ENCODE measurements at regions not wholly inside any gene's neighbourhood (a gene's known extent, or its start where the extent isn't known, plus 50 kb on each side); places are given as distances from the start of the nearest gene placed in this dataset.

DNA sequence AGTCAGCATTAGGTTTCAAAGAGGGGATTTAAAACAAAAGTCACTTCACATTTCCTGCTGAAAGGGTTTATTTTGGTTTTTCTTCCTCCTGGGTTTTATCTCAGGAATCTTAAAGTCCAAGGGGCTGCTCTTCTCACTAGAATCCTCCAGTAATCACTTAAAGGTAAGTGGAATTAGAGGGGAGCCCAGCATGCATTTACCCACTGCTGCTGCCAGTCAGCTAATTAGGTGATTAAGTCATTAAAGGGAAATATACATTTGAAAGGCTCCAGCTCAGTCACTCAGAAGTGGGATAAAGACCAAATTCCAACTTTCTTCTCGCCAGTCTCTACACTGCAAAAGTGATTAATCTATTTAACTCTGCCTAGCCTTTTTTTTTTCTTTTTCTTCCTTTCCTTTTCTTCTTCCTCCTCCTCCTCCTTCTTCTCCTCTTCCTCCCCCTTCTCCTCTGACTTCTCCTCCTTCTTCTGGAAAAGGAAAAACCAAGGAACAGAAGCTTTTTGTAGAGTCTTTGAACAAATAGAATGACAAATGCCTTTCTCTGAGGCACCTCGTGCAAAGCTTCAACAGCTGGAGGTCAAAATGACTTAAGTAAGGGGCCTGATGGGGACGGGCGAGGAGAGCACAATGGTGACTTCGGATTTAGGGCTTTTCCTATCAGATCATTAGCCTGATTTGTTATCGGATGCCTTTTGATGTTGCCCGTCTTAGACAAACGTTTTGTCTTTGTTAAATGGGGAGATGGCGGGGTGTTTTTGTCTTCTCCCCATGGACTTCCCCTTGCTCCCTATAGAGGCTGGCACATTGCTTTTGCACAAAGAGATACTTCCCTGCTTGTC is 617.6 kb downstream of the IRX1 start:
- DNase-seq (ENCODE audit: extremely low read depth, low read depth, low spot score), result no peak

DNA sequence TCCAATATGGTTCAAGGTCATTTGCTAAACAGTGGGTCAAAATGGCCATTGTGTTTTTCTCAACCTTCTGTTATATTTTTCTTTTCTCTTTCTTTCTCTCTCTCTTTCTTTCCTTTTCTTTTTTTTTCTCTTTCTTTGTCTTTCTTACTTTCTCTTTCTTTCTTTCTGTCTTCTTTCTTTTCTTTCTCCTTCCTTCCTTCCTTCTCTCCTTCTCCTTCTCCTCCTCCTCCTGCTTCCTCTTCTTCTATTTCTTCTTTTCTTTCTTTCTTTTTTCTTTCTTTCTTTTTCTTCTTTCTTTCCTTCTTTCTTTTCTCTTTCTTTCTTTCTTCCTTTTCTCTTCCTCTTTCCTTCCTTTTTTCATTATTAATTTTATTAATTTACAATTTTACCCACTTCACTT is 619.5 kb downstream of the IRX1 start:
- DNase-seq (ENCODE audit: extremely low read depth, low read depth, low spot score), result no peak

DNA sequence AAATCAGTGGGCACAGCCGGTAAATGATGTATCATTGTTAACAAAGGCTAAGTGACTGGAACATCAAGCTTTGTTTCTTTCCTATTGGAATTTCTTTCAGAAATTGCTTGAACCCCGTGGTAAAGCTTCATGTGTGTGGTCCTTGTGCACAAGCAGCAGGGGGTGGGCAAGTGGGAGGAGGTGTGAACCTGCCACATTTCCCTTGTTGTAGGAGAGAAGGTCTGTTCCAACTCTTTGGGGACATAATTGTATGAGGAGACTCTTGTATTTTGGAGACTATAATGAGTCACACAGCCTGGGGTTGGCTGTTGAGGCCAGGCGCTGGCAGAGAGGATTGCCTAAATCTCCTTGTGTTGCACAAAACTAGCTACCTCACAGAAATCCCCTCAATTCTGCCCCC is 620.5 kb downstream of the IRX1 start:
- DNase-seq (ENCODE audit: extremely low read depth, low read depth, low spot score), result no peak

DNA sequence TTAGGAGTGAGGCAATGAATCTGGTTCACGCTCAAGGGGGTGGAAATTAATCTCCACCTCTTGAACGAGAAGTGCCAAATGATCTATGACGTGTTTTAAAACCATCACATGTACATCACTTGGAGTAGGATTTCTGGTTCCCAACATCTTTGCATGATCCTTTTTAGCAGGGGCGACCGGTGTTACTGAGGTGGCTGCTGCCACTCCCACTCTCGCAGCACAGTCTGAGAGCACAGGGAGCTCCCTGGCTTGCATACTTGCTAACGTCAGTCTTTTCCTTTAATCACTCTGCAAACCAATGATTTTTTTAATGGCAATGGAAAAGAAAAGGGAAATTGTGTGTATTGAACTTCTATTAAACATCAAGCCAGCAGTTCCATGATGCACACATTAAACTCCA is 624.4 kb downstream of the IRX1 start:
- DNase-seq (ENCODE audit: extremely low read depth, low read depth, low spot score), result no peak

DNA sequence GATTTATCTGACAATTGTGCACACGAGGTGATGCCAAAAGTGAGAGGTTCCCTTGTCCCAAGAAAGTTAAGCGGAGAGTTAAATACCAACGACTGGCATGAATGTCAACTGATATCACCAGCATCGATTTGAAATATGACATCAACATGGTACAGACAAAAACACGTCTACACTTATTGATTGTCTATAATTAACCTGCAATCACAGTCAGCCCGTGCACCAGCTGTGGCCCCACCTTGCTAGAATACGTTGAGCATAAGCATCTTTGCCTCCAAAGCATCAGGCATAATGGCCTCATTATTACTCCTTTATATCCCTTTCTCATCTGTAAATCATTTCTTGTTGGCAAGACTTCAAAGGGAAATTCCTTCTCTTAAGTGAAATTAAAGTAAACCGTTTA is 625.4 kb downstream of the IRX1 start:
- no peak for DNase-seq (ENCODE audit: extremely low read depth, low read depth, low spot score)

DNA sequence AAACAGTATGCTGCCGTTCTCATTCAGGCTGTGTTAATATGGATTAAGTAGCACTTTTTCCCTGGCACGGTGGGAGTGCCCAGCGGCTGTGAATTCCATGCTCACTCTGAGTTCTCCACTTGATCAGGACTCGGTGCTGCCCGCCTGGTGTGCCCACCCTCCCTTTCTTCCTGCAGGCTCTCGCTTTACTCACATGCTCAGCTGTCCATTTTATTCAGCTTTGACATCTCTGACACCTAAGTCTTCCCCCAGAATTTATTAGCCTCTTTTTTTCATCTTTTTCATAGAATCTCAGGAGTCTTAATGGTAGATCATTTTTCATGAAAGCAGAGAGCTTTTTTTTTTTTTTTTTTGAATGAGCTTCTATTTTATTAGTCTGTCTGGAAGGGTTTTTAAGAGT is 626.5 kb downstream of the IRX1 start:
- no peak for DNase-seq (ENCODE audit: extremely low read depth, low read depth, low spot score)

DNA sequence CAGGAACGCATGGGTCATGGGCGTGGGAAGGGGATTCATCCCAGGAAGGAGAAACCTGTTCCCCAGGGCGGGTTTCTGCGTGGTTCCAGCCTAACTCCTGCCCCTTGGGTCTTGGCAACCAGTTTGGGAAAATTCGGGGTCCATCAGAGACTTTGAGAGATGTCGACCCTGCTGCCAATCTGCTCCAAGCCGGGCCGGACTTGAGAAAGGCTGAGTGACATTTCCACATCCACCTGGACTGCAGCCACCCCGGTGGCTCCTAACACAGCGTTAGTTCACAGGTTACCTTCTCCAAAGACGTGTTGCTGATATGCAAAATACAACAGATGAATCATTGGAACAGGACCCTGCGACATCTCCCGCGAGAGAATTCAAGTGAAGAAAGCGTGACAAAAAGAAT is 627.2 kb downstream of the IRX1 start:
- no peak for DNase-seq (ENCODE audit: extremely low read depth, low read depth, low spot score)

DNA sequence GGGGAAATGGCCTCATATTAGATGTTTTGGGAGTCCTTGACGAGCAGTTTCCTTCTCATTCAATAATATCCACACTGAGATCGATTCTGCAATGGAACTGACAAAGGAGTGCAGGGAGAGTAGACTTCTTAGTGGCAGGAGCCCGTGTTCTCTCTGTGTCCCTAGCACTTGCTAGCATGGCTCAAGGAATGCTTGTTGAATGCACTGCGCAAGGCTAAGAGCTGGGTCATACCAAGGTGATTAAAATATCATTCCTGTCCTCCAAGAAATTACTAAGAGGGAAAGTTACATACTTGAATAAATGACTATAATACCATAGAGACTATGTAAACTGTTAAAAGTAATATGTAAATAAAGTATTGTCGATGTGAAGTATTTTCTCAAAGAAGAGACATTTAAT is 630.1 kb downstream of the IRX1 start:
- no peak for DNase-seq (ENCODE audit: extremely low read depth, low read depth, low spot score)

DNA sequence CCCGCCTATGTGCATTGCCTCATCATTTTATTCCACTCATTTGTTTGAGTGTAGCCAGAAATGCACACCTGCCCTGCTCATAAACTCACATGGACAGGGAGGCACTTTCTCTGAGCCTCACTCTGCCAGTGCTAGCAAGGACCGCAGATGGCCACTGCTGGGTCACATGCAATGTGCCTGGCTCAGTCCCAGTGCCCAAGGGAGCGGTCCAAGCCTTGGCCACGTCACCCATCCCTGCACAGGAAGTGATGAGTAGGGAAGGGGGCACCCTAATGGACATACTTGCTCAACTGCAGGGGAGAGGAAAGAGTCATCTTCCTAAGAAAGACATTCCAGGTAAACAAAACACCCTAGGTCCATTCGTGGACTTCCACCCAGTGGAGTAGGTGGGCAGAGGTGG is 630.9 kb downstream of the IRX1 start:
- no peak for DNase-seq (ENCODE audit: extremely low read depth, low read depth, low spot score)

DNA sequence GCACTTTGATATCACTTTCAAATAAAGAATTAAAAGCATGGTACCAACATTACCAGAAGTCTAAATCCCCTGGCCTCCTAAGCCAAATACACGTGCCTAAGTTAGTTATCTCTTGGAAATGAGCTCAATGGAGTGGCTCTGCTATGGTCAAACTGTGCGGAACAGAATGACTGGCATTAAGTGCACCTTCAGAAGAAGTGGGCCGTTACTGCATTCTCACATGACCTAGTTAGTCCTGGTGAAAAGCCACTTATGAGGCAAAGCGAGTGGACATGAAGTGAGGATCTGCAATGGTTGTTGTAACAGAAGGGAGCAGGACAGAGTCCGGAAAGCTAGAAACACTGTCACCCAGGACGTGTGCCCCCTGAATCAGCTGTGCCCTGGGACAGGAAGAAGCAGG is 633.1 kb downstream of the IRX1 start:
- DNase-seq (ENCODE audit: extremely low read depth, low read depth, low spot score), result no peak

DNA sequence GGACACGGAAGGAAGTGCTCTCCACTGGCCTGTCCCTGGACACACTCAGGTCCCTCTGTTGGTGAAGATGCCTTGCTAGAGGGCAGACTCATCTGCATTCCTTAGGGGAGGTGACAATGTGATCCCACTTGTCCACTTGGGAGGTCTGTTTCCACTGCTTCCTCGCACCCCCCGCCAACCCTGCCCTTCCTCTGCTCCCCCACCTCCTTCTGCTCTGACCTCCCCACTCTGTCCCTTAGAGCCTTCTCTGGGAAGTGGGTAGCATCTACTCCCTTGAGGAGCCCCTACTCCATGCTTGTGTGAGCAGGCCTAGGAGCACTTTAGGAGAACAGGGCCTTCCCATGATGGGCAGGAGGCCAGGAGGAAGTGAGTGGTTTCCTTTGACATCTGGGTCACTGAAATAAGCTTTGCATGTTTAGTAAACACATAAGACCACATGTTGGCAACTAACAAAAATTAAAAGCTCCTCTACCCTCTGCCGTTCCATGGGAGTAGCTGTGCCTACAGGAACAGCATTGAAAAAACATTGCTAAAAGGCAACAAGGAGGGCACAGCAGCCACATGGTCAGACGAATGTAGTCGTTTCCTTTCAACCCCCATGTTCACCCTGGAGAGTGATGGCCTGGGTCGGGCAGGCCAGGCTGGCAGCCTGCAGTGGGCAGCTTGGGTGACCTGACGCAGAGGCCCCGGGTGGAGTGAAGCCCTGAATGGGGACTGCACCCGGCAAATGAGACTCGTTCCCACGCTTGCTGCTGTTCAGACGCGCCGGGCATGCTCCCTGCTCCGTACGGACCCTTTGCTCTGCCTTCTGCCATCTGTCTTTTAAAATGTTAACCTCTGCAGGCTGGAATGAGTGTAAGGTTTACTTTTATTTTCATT is 634.0 kb downstream of the IRX1 start:
- no peak for DNase-seq (ENCODE audit: extremely low read depth, low read depth, low spot score)

DNA sequence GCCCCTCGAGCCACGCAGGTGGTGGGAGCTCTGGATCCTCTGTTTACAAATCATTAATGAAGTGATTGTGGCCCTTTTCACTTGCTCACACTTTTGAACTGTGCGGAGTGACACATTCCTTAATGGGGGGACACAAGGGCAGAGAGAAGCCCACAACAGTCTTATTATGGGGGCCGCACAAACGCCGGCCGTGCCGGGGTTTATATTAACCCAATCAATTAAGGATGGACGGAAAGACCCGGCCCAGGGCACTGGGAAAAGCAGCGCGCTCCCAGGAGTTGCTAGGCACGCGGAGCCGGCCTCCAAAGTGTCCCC is 634.8 kb downstream of the IRX1 start:
- DNase-seq (ENCODE audit: extremely low read depth, low read depth, low spot score), result no peak

DNA sequence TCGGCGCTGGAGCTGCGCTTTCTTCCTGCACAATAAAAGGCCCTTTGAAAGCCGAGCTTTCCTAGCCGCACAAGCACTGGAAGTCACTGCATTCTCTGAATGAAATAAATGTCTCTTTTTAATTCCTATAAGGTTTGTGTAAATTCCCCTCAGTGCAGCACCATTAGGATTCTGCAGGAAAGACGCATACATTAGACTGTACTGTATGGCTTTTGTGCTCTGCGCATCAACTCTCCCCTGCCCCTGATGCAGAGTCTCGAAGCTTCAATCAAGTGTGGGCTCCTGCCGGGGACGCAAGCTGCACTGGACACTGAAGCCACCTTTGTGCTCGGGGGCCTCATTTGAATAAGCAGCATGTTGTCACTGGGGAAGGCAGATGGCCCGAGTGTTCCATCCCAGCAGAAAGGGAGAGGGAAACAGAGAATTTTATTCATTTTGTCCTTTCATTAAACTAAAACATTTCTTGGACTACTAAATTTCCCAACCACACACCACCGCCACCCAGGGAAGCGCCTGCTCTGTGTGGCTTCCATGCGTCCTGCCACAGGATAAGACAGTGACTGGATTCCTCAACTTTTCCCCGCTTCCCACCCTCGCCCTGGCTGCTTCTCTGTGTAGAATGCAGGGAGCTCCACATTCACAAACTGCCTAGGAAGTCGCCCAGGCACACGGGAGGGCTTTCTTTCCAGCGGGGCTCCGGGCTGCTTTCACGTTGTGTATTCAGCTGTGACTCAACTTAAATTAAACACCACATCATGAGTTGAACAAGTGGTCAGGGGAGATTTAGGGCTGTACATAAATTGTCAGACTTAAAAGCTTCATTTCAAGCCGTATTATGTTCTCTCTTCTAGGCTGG is 635.4 kb downstream of the IRX1 start:
- no peak for DNase-seq (ENCODE audit: extremely low read depth, low read depth, low spot score)

DNA sequence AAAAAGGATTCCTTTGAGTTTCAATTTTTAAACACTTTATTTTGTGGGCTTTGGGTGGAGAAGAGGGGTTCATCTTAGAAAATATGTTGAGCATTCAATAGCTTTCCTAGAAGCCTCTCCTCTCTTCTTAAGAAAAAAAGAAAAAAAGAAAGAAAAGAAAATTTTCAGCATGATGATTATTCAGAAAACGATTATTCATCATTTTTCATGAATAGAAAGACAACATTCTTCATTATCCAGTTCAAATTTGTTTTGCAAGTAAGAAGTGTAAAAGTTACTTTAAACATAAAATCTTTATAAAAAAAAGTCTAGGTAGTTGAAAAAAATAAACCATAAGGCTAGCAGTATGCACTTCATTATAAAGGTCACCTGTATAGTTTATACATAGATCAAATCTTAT is 636.5 kb downstream of the IRX1 start:
- no peak for DNase-seq (ENCODE audit: extremely low read depth, low read depth, low spot score)

DNA sequence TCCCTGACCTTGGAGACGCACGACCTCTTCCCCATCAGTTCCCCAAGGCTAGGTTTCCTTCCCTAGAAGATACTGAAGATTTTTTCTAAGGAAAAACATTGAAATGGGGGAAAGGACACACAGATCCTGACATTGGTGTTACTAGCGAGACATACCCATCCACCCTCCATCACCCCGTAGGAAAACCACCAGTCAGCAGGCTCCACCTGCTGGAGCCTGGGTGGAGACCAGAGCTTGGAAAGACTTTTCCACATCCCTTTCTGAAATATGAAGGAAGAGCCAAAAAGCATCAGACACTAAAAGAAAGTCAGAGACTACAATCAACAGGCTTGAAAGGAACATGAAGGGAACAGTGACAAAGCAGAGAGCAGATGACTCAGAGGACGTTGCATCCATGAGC is 638.0 kb downstream of the IRX1 start:
- DNase-seq (ENCODE audit: extremely low read depth, low read depth, low spot score), result no peak

DNA sequence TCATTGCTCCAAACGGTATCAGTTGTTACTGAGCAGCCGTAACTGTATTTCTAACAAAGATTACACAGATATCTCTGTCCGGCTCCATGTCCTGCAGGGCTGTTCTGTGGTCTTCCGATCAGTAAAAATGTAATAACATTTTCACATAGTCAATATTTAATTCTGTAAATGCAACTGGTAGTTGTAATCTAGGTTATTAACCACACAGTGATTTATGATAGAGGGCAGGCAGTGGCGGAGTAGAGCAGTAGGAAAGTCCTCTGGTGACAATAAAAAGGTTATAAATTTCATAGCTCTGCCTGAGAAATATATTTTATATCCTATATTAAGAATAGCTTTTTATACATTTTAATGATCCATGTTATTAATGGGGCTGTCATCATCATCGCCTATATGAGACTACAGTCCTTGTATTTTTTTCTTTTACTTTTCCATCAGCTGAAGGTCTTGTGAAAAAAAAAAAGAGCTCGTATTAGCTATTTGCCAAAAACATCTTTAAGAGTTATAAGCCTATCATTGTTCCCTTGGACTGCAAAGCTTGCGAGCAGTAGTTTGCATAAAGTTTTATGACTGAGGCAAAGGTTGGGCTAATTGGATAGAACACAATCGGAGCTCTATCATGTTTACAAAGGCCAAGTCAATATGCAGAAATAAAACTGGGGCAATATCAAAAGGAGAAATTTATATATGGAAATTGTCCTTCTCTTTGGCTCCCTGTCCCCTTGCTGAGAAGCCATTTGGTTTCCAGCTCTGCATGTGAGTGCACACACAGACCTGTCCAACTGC is 648.0 kb downstream of the IRX1 start:
- DNase-seq (ENCODE audit: extremely low read depth, low read depth, low spot score), result no peak

DNA sequence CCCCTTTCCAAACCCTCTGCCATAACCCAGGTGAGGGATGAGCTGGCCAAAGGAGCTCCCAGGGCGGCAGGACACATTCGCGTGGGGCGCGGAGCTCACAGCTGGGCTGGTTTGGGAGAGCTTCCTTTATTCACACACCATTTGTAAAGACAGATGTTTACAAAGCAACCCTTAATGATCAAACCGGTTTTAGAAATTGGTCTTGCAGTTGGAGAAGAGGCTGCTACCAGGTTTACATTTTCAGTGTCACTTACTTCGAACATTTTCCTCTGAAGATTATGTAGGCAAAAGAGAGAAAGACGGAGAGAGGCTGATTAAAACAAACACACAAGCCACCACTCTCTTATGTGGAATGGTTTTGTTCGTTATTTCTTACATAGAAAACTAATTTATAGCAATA is 648.7 kb downstream of the IRX1 start:
- DNase-seq (ENCODE audit: extremely low read depth, low read depth, low spot score), result no peak

DNA sequence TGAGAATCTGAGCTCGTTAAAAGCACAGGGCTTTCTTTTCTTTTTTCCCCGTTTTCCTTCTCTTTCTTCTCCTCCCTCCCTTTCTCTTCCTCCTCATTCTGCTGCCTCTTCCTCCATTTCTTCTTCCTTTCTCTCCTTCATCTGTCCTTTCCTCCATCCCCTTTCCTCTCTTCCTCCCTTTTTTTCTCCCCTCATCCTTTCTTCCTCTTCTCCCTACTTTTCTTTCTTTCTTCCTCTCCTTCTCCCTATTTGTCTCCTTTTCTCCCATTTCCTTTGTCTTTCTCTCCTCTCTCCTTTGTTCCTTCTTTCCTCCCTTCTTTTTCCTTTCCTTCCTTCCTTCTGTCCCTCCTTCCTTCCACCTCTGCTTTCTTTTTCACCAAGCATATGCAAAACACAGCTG is 649.4 kb downstream of the IRX1 start:
- no peak for DNase-seq (ENCODE audit: extremely low read depth, low read depth, low spot score)

DNA sequence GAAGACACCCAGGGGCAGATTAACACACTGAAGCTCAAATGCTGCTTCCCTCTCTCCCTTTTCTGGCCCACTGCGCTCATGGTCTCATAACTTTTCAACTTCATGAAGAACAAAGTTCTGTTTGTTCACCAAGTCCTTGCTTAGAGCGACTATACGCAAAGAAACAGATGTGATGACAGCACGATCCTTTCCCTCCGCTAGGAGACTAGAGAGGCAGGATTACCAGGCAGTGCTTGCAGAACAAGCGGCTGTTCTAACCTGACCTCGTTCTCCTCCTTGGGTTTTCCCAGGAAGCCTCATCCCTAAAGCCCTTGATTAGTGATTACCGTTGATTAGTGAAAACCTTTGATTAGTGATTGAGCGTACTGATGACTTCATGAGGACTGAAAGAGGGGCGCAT is 649.9 kb downstream of the IRX1 start:
- DNase-seq (ENCODE audit: extremely low read depth, low read depth, low spot score), result no peak

DNA sequence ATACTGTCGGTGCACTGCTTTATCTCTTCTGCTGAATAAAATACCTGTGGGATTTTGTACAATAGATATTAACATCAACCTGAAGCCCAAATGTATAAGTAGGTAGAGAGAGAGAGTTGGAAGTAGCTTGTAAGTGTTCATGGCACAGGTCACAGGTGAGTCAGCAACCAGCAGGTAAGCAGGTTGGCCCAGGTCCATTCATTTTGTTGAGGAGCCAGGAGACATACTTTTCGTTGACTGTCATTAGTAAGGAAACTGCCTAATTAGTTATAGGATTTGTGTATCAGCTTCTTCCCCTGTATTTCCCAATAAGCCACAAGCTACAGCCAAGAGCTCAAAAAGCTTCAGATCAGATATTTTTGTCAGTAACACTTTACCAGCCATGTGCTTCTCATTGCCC is 650.8 kb downstream of the IRX1 start:
- DNase-seq (ENCODE audit: extremely low read depth, low read depth, low spot score), result no peak

DNA sequence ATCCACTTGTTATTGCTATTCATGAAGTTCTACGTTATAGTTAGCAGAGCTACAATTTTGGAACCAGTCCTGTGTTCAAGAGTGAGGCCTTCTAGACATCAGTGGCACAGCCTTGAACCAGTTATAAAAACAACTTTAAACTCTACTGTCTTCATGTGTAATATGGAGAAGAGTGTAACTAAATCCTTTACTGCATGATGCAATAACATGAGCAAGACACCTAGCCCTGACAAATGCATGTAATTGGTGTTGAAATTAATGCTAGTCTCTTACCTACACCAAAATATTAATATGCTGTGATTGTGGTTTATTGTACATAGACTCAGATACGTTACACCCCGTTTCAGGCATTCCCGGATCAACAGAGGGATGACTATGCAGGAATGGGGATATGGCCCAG is 654.6 kb downstream of the IRX1 start:
- no peak for DNase-seq (ENCODE audit: extremely low read depth, low read depth, low spot score)
